A549 (cell line): ENCODE measurements at regions not wholly inside any gene's neighbourhood (a gene's known extent, or its start where the extent isn't known, plus 50 kb on each side); places are given as distances from the start of the nearest gene placed in this dataset.

ENCODE experiments used
- MAZ ChIP-seq: fragments of 150-350 bp; IDR thresholded peaks from 2 replicates; pipeline ENCODE4 v1.6.1; 2014; ENCODE audit warnings: antibody characterized with exemption, low read depth, low read length, borderline replicate concordance
- MYC ChIP-seq: IDR thresholded peaks from 2 replicates; pipeline ENCODE4 v1.6.1; 2012; ENCODE audit warnings: mild to moderate bottlenecking, inconsistent platforms, low read length, improper control_type of control experiment, borderline replicate concordance
- NR3C1 ChIP-seq: fragments of >200 bp; sonication (Bioruptor Twin); formaldehyde crosslinking; IDR thresholded peaks from 3 replicates; pipeline ENCODE4 v1.6.1; 2017
- POLR2A ChIP-seq: IDR thresholded peaks from 2 replicates; pipeline ENCODE4 v1.6.1; 2012; ENCODE audit warnings: mild to moderate bottlenecking, low read length
- TF ChIP-seq, protein P1 (sequence below): fragments of >200 bp; sonication (Bioruptor Twin); formaldehyde crosslinking; IDR thresholded peaks from 3 replicates; pipeline ENCODE4 v1.5.1; 2016
- TF ChIP-seq, protein P2 (sequence below): IDR thresholded peaks from 2 replicates; pipeline ENCODE4 v1.6.1; 2012

DNA sequence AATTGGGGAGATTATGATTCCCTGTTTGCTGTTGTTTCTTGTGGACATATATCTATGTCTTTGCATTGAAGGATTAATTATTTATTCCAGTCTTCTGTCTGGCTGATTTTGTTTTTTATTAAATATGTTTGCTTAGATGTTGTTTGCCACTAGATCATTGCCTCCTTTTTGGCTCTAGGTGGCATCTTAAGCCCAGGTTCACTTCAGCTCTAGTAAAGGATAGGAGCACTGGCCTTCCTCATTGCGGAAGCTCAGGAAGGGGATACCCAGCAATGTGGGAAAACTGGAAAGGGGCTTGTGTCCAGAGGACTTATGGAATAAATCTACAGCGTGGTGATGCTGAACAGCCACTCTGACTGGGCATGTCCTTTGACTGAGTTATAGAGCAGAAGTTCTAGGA lies 821.6 kb downstream of the PDCD6IP start:
- TF ChIP-seq, protein P1, sequence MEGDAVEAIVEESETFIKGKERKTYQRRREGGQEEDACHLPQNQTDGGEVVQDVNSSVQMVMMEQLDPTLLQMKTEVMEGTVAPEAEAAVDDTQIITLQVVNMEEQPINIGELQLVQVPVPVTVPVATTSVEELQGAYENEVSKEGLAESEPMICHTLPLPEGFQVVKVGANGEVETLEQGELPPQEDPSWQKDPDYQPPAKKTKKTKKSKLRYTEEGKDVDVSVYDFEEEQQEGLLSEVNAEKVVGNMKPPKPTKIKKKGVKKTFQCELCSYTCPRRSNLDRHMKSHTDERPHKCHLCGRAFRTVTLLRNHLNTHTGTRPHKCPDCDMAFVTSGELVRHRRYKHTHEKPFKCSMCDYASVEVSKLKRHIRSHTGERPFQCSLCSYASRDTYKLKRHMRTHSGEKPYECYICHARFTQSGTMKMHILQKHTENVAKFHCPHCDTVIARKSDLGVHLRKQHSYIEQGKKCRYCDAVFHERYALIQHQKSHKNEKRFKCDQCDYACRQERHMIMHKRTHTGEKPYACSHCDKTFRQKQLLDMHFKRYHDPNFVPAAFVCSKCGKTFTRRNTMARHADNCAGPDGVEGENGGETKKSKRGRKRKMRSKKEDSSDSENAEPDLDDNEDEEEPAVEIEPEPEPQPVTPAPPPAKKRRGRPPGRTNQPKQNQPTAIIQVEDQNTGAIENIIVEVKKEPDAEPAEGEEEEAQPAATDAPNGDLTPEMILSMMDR, result no peak
- TF ChIP-seq POLR2A, result no peak
- TF ChIP-seq MAZ, result no peak
- TF ChIP-seq NR3C1, result no peak
- TF ChIP-seq, protein P2, sequence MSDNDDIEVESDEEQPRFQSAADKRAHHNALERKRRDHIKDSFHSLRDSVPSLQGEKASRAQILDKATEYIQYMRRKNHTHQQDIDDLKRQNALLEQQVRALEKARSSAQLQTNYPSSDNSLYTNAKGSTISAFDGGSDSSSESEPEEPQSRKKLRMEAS, result no peak
- no peak for TF ChIP-seq MYC
